ENCODE measurements at regions not wholly inside any gene's neighbourhood (a gene's known extent, or its start where the extent isn't known, plus 50 kb on each side); places are given as distances from the start of the nearest gene placed in this dataset.
"Not testable (repeated sequence)": the region's sequence is repeated elsewhere in the genome, so short reads cannot be mapped to it uniquely, and the experiment has no call there.

- no peak overlapping the region for H3K9ac ChIP-seq (ENCODE audit: low read length)
- no peak overlapping the region for H2AFZ ChIP-seq (ENCODE audit: low read depth, low read length)
- H3K4me1 ChIP-seq (ENCODE audit: control insufficient read depth, insufficient read depth, low read depth, low read length): no peaks in the 10 kb centered on the region
- H2BK5ac ChIP-seq (ENCODE audit: low read depth, low read length, poor library complexity, severe bottlenecking): no peak overlapping the region
- no peaks in the 10 kb centered on the region for H3K79me1 ChIP-seq (replicated peaks; ENCODE audit: low read length, poor library complexity, severe bottlenecking)
- H3K9me3 ChIP-seq (ENCODE audit: control insufficient read depth, low read length): peaks cover 14% of the 10 kb centered on the region
- no peak overlapping the region for H2AK5ac ChIP-seq (ENCODE audit: low read length, severe bottlenecking)
- no peak overlapping the region for H2BK15ac ChIP-seq (ENCODE audit: low read depth, poor library complexity, severe bottlenecking)
- H3K4me3 ChIP-seq (ENCODE audit: insufficient read depth in 1 of 2, low read depth in 1 of 2, low read length in 2 of 2): no peak overlapping the region
- no peak overlapping the region for H2BK120ac ChIP-seq (ENCODE audit: low read depth, low read length)
- 87% methylated on average over 2 of the region's 2 CpGs for WGBS
- no peak overlapping the region for H3K18ac ChIP-seq (ENCODE audit: low read depth in 1 of 2, low read length in 2 of 2)
- no peak overlapping the region for H2BK12ac ChIP-seq (ENCODE audit: low read length in 2 of 2)
- H3K27me3 ChIP-seq (ENCODE audit: control insufficient read depth in 1 of 2, insufficient read depth in 1 of 2, low read length in 2 of 2): no peaks in the 10 kb centered on the region
- H3K23ac ChIP-seq (ENCODE audit: low read length in 2 of 2): no peak overlapping the region
- no peak overlapping the region for H3K14ac ChIP-seq (ENCODE audit: low read length in 2 of 2)
- no peak overlapping the region for H4K8ac ChIP-seq (ENCODE audit: low read length)
- no peaks in the 10 kb centered on the region for H3K36me3 ChIP-seq (ENCODE audit: control insufficient read depth in 1 of 2, insufficient read depth in 2 of 2, low read depth in 1 of 2, low read length in 2 of 2)
- H3K4me2 ChIP-seq (ENCODE audit: low read length, poor library complexity, severe bottlenecking): no peak overlapping the region
- no peak overlapping the region for H3K4ac ChIP-seq (ENCODE audit: low read depth in 1 of 2, low read length in 2 of 2)
- no peak for DNase-seq
- H4K91ac ChIP-seq (ENCODE audit: low read length): no peak overlapping the region
- H3K27ac ChIP-seq (ENCODE audit: low read length, poor library complexity, severe bottlenecking): no peak overlapping the region
These were observed 59.2 kb upstream of the CSNK1A1L start for GRCh38 chr13:37164635-37165034.

- H3K27ac ChIP-seq (ENCODE audit: low read length, poor library complexity, severe bottlenecking): no peak overlapping the region
- DNase-seq: no peak
- H3K9me3 ChIP-seq (ENCODE audit: control insufficient read depth, low read length): peaks cover 22% of the 10 kb centered on the region
- no peaks in the 10 kb centered on the region for H3K4me1 ChIP-seq (ENCODE audit: control insufficient read depth, insufficient read depth, low read depth, low read length)
- H2BK12ac ChIP-seq (ENCODE audit: low read length in 2 of 2): no peak overlapping the region
- no peak overlapping the region for H2AFZ ChIP-seq (ENCODE audit: low read depth, low read length)
- 100% methylated on average over 1 of the region's 3 CpGs for WGBS
- no peak overlapping the region for H3K14ac ChIP-seq (ENCODE audit: low read length in 2 of 2)
- no peak overlapping the region for H4K91ac ChIP-seq (ENCODE audit: low read length)
- H3K79me1 ChIP-seq (replicated peaks; ENCODE audit: low read length, poor library complexity, severe bottlenecking): no peaks in the 10 kb centered on the region
- H3K23ac ChIP-seq (ENCODE audit: low read length in 2 of 2): no peak overlapping the region
- no peak overlapping the region for H3K4me2 ChIP-seq (ENCODE audit: low read length, poor library complexity, severe bottlenecking)
- H3K4ac ChIP-seq (ENCODE audit: low read depth in 1 of 2, low read length in 2 of 2): no peak overlapping the region
- no peak overlapping the region for H3K4me3 ChIP-seq (ENCODE audit: insufficient read depth in 1 of 2, low read depth in 1 of 2, low read length in 2 of 2)
- no peak overlapping the region for H2BK120ac ChIP-seq (ENCODE audit: low read depth, low read length)
- no peak overlapping the region for H2AK5ac ChIP-seq (ENCODE audit: low read length, severe bottlenecking)
- H3K9ac ChIP-seq (ENCODE audit: low read length): no peak overlapping the region
- H3K18ac ChIP-seq (ENCODE audit: low read depth in 1 of 2, low read length in 2 of 2): no peak overlapping the region
- H2BK5ac ChIP-seq (ENCODE audit: low read depth, low read length, poor library complexity, severe bottlenecking): no peak overlapping the region
- no peak overlapping the region for H2BK15ac ChIP-seq (ENCODE audit: low read depth, poor library complexity, severe bottlenecking)
- no peaks in the 10 kb centered on the region for H3K27me3 ChIP-seq (ENCODE audit: control insufficient read depth in 1 of 2, insufficient read depth in 1 of 2, low read length in 2 of 2)
- no peak overlapping the region for H4K8ac ChIP-seq (ENCODE audit: low read length)
- no peaks in the 10 kb centered on the region for H3K36me3 ChIP-seq (ENCODE audit: control insufficient read depth in 1 of 2, insufficient read depth in 2 of 2, low read depth in 1 of 2, low read length in 2 of 2)
These were observed 58.3 kb upstream of the CSNK1A1L start for GRCh38 chr13:37163641-37164265.

- H2BK12ac ChIP-seq (ENCODE audit: low read length in 2 of 2): no peak overlapping the region
- H3K23ac ChIP-seq (ENCODE audit: low read length in 2 of 2): no peak overlapping the region
- no peak overlapping the region for H3K4ac ChIP-seq (ENCODE audit: low read depth in 1 of 2, low read length in 2 of 2)
- H3K4me2 ChIP-seq (ENCODE audit: low read length, poor library complexity, severe bottlenecking): no peak overlapping the region
- no peak overlapping the region for H2AFZ ChIP-seq (ENCODE audit: low read depth, low read length)
- H3K9me3 ChIP-seq (ENCODE audit: control insufficient read depth, low read length): peaks cover 22% of the 10 kb centered on the region
- no peak for DNase-seq
- no peak overlapping the region for H2AK5ac ChIP-seq (ENCODE audit: low read length, severe bottlenecking)
- H3K4me3 ChIP-seq (ENCODE audit: insufficient read depth in 1 of 2, low read depth in 1 of 2, low read length in 2 of 2): no peak overlapping the region
- H2BK5ac ChIP-seq (ENCODE audit: low read depth, low read length, poor library complexity, severe bottlenecking): no peak overlapping the region
- no peaks in the 10 kb centered on the region for H3K27me3 ChIP-seq (ENCODE audit: control insufficient read depth in 1 of 2, insufficient read depth in 1 of 2, low read length in 2 of 2)
- H3K4me1 ChIP-seq (ENCODE audit: control insufficient read depth, insufficient read depth, low read depth, low read length): no peaks in the 10 kb centered on the region
- WGBS: 96% methylated on average over 2 of the region's 2 CpGs
- H2BK120ac ChIP-seq (ENCODE audit: low read depth, low read length): no peak overlapping the region
- no peak overlapping the region for H3K18ac ChIP-seq (ENCODE audit: low read depth in 1 of 2, low read length in 2 of 2)
- H3K27ac ChIP-seq (ENCODE audit: low read length, poor library complexity, severe bottlenecking): no peak overlapping the region
- no peak overlapping the region for H3K14ac ChIP-seq (ENCODE audit: low read length in 2 of 2)
- no peak overlapping the region for H4K8ac ChIP-seq (ENCODE audit: low read length)
- no peak overlapping the region for H3K9ac ChIP-seq (ENCODE audit: low read length)
- no peaks in the 10 kb centered on the region for H3K36me3 ChIP-seq (ENCODE audit: control insufficient read depth in 1 of 2, insufficient read depth in 2 of 2, low read depth in 1 of 2, low read length in 2 of 2)
- H4K91ac ChIP-seq (ENCODE audit: low read length): no peak overlapping the region
- no peaks in the 10 kb centered on the region for H3K79me1 ChIP-seq (replicated peaks; ENCODE audit: low read length, poor library complexity, severe bottlenecking)
- no peak overlapping the region for H2BK15ac ChIP-seq (ENCODE audit: low read depth, poor library complexity, severe bottlenecking)
These were observed 53.0 kb upstream of the CSNK1A1L start for GRCh38 chr13:37158481-37158880.

DNA sequence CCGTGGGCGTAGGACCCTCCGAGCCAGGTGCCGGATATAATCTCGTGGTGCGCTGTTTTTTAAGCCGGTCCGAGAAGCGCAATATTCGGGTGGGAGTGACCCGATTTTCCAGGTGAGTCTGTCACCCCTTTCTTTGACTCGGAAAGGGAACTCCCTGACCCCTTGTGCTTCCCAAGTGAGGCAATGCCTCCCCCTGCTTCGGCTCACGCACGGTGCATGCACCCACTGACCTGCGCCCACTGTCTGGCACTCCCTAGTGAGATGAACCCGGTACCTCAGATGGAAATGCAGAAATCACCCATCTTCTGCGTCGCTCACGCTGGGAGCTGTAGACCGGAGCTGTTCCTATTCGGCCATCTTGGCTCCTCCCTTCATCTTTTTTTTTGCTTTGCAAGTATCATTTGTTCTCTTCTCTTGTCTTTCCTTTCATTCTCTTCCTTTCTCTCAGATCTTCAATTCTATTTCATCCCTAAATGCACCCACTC lies 50.2 kb upstream of the CSNK1A1L start:
- not testable (repeated sequence) for H3K9ac ChIP-seq (ENCODE audit: low read length); H3K4ac ChIP-seq (ENCODE audit: low read depth in 1 of 2, low read length in 2 of 2); H3K23ac ChIP-seq (ENCODE audit: low read length in 2 of 2); H2BK12ac ChIP-seq (ENCODE audit: low read length in 2 of 2); H4K8ac ChIP-seq (ENCODE audit: low read length); H3K4me3 ChIP-seq (ENCODE audit: insufficient read depth in 1 of 2, low read depth in 1 of 2, low read length in 2 of 2); DNase-seq; H3K27ac ChIP-seq (ENCODE audit: low read length, poor library complexity, severe bottlenecking); H2BK15ac ChIP-seq (ENCODE audit: low read depth, poor library complexity, severe bottlenecking); H3K18ac ChIP-seq (ENCODE audit: low read depth in 1 of 2, low read length in 2 of 2); H3K4me1 ChIP-seq (ENCODE audit: control insufficient read depth, insufficient read depth, low read depth, low read length); H3K27me3 ChIP-seq (ENCODE audit: control insufficient read depth in 1 of 2, insufficient read depth in 1 of 2, low read length in 2 of 2); H3K14ac ChIP-seq (ENCODE audit: low read length in 2 of 2); H3K36me3 ChIP-seq (ENCODE audit: control insufficient read depth in 1 of 2, insufficient read depth in 2 of 2, low read depth in 1 of 2, low read length in 2 of 2); H2BK120ac ChIP-seq (ENCODE audit: low read depth, low read length); H2AK5ac ChIP-seq (ENCODE audit: low read length, severe bottlenecking); H2AFZ ChIP-seq (ENCODE audit: low read depth, low read length); H3K79me1 ChIP-seq (replicated peaks; ENCODE audit: low read length, poor library complexity, severe bottlenecking); H4K91ac ChIP-seq (ENCODE audit: low read length); H2BK5ac ChIP-seq (ENCODE audit: low read depth, low read length, poor library complexity, severe bottlenecking); H3K4me2 ChIP-seq (ENCODE audit: low read length, poor library complexity, severe bottlenecking)
- 90% methylated on average over 22 of the region's 22 CpGs for WGBS
- peaks cover 18% of the 10 kb centered on the region for H3K9me3 ChIP-seq (ENCODE audit: control insufficient read depth, low read length)
